HCT116 (cell line): ENCODE measurements at regions not wholly inside any gene's neighbourhood (a gene's known extent, or its start where the extent isn't known, plus 50 kb on each side); places are given as distances from the start of the nearest gene placed in this dataset.

Experiments
- ATAC-seq: fragments of 200-7000 bp; cut with Tn5 transposase; 2 replicates; pipeline ENCODE4 v1.9.1; 2020; ENCODE audit warnings: mild to moderate bottlenecking, moderate library complexity
- BruUV-seq: library from RNA; stranded (reverse); fragments of 400-500 nt; replicated peaks from 2 replicates; lab custom pipeline; 2021; lab: Mats Ljungman, UMichigan
- CTCF ChIA-PET: fragments of 300-600 bp; sonication (Branson Sonifier 250); formaldehyde crosslinking; loops from one replicate; lab custom pipeline; 2021; ENCODE audit warnings: antibody characterized with exemption; lab: Charles Lee
- POLR2A ChIA-PET: fragments of 300-600, 350-600 bp; sonication (Branson Sonifier 250); formaldehyde crosslinking; loops from one replicate; lab custom pipeline; 2021; ENCODE audit warnings: antibody characterized with exemption; lab: Charles Lee
- RAD21 ChIA-PET, 2 experiments: fragments of 300-600 bp; sonication (Branson Sonifier 250); formaldehyde crosslinking; loops; one replicate each; lab custom pipeline; 2023; ENCODE audit warnings: low total read pairs in 2 of 2; ENCODE audit not compliant: uncharacterized antibody in 2 of 2, unreplicated experiment in 2 of 2, low non-redundant PET in 1 of 2; lab: Charles Lee
- DNase-seq: peaks from one replicate; pipeline ENCODE4 v3.0.0-alpha.2; 2010; ENCODE audit warnings: low read depth, low spot score
- H2AFZ ChIP-seq: fragments of 200-600 bp; shearing (Covaris generic), sonication (generic); 2 replicates; pipeline ENCODE4 v1.6.1; 2017; ENCODE audit warnings: low read depth, mixed run types, mixed read lengths, antibody characterized with exemption, low read length; ENCODE audit not compliant: poor library complexity, severe bottlenecking
- H3K27ac ChIP-seq: 2 replicates; pipeline ENCODE4 v1.5.1; 2012; ENCODE audit warnings: low read depth, low read length
- H3K27me3 ChIP-seq: fragments of 200-600 bp; sonication (generic); 2 replicates; pipeline ENCODE4 v1.6.1; 2016; ENCODE audit warnings: mixed run types, low read length, mixed read lengths; ENCODE audit not compliant: insufficient read depth
- H3K36me3 ChIP-seq, 2 experiments: fragments of 200-500 bp in 1 of 2; fragments of 200-600 bp in 1 of 2; sonication (Bioruptor generic) in 1 of 2; sonication (generic) in 1 of 2; 2 replicates each; pipeline versions ENCODE4 v1.5.1 to v1.6.1; 2014 to 2016; ENCODE audit warnings: low read length in 2 of 2, inconsistent platforms in 1 of 2, mixed read lengths in 1 of 2, mixed run types in 1 of 2; ENCODE audit not compliant: insufficient read depth in 2 of 2, control insufficient read depth in 1 of 2
- H3K4me1 ChIP-seq, 2 experiments: fragments of 200-600 bp in 1 of 2; sonication (generic) in 1 of 2; 2 replicates each; pipeline versions ENCODE4 v1.5.1 to v1.6.1; 2012 to 2017; ENCODE audit warnings: low read length in 2 of 2, inconsistent platforms in 1 of 2, mild to moderate bottlenecking in 1 of 2, mixed read lengths in 1 of 2, mixed run types in 1 of 2, moderate library complexity in 1 of 2; ENCODE audit not compliant: insufficient read depth in 2 of 2, control insufficient read depth in 1 of 2
- H3K4me2 ChIP-seq: fragments of 200-600 bp; sonication (generic); 2 replicates; pipeline ENCODE4 v1.6.1; 2017; ENCODE audit warnings: mixed run types, low read length, mixed read lengths
- H3K4me3 ChIP-seq, 2 experiments: fragments of 200-600 bp in 1 of 2; sonication (generic) in 1 of 2; replicated peaks in 1 of 2; 2 replicates each; pipeline ENCODE4 v1.5.1; 2011 to 2016; ENCODE audit warnings: low read length in 2 of 2, control low read depth in 1 of 2, low read depth in 1 of 2, mild to moderate bottlenecking in 1 of 2, mixed read lengths in 1 of 2, mixed run types in 1 of 2
- H3K79me2 ChIP-seq: fragments of 200-600 bp; sonication (generic); 2 replicates; pipeline ENCODE4 v1.6.1; 2017; ENCODE audit warnings: mild to moderate bottlenecking, mixed run types, low read length, moderate library complexity, mixed read lengths; ENCODE audit not compliant: insufficient read depth
- H3K9ac ChIP-seq: fragments of 200-600 bp; sonication (generic); 2 replicates; pipeline ENCODE4 v1.6.1; 2016; ENCODE audit warnings: low read length, mixed read lengths
- H3K9me2 ChIP-seq: fragments of 200-600 bp; sonication (generic), shearing (Covaris generic); 2 replicates; pipeline ENCODE4 v1.6.1; 2017; ENCODE audit warnings: mixed run types, mild to moderate bottlenecking, moderate library complexity; ENCODE audit not compliant: insufficient read depth
- H3K9me3 ChIP-seq, 2 experiments: fragments of 200-500 bp in 1 of 2; fragments of 200-600 bp in 1 of 2; sonication (Bioruptor generic) in 1 of 2; sonication (generic) in 1 of 2; 2 replicates each; pipeline ENCODE4 v1.6.1; 2014 to 2017; ENCODE audit warnings: low read length in 2 of 2, mixed read lengths in 2 of 2, inconsistent platforms in 1 of 2, low read depth in 1 of 2, mild to moderate bottlenecking in 1 of 2, mixed run types in 1 of 2, moderate library complexity in 1 of 2; ENCODE audit not compliant: control insufficient read depth in 1 of 2, insufficient read depth in 1 of 2
- H4K20me1 ChIP-seq: fragments of 200-600 bp; sonication (generic), shearing (Covaris generic); 2 replicates; pipeline ENCODE4 v1.6.1; 2017; ENCODE audit warnings: mixed run types, mild to moderate bottlenecking, moderate library complexity; ENCODE audit not compliant: insufficient read depth
- ATF3 ChIP-seq: IDR thresholded peaks from 2 replicates; pipeline ENCODE4 v1.6.1; 2012
- CEBPB ChIP-seq: IDR thresholded peaks from 2 replicates; pipeline ENCODE4 v1.6.1; 2012; ENCODE audit warnings: low read depth
- ELF1 ChIP-seq: IDR thresholded peaks from 2 replicates; pipeline ENCODE4 v1.6.1; 2012; ENCODE audit warnings: low read depth, borderline replicate concordance
- EZH2 ChIP-seq: fragments of 200-600 bp; sonication (generic); IDR thresholded peaks from 2 replicates; pipeline ENCODE4 v1.6.1; 2017; ENCODE audit warnings: antibody characterized with exemption, mixed run types
- EZH2phosphoT487 ChIP-seq: fragments of 200-600 bp; IDR thresholded peaks from 2 replicates; pipeline ENCODE4 v1.6.1; 2018; ENCODE audit warnings: antibody characterized with exemption, borderline replicate concordance
- FOSL1 ChIP-seq: IDR thresholded peaks from 2 replicates; pipeline ENCODE4 v1.6.1; 2012; ENCODE audit warnings: low read depth
- JUND ChIP-seq: IDR thresholded peaks from 2 replicates; pipeline ENCODE4 v1.6.1; 2012
- POLR2A ChIP-seq: IDR thresholded peaks from 2 replicates; pipeline ENCODE4 v1.7.0; 2011; ENCODE audit warnings: borderline replicate concordance; ENCODE audit not compliant: insufficient read depth, insufficient read length; ENCODE audit errors: extremely low read depth
- POLR2AphosphoS5 ChIP-seq: IDR thresholded peaks from 2 replicates; pipeline ENCODE4 v1.6.1; 2011; ENCODE audit warnings: mild to moderate bottlenecking, low read depth, low read length, moderate library complexity
- RAD21 ChIP-seq: IDR thresholded peaks from 2 replicates; pipeline ENCODE4 v1.6.1; 2012; ENCODE audit warnings: low read depth, mild to moderate bottlenecking
- SIN3A ChIP-seq: IDR thresholded peaks from 2 replicates; pipeline ENCODE4 v1.6.1; 2012; ENCODE audit warnings: low read depth
- SP1 ChIP-seq: IDR thresholded peaks from 2 replicates; pipeline ENCODE4 v1.6.1; 2012; ENCODE audit warnings: low read depth
- SRF ChIP-seq: IDR thresholded peaks from 2 replicates; pipeline ENCODE4 v1.6.1; 2012; ENCODE audit warnings: low read depth
- ZFX ChIP-seq: fragments of 450-650 bp; IDR thresholded peaks from 2 replicates; pipeline ENCODE4 v1.6.1; 2017
- intact Hi-C: fragments of 100-400 bp; cut with micrococcal nuclease; formaldehyde crosslinking; loops from 2 replicates; pipeline ENCODE4 v1.10.0; 2022
- TF ChIP-seq, protein P1 (sequence below): IDR thresholded peaks from 2 replicates; pipeline ENCODE4 v1.6.1; 2011; ENCODE audit warnings: mild to moderate bottlenecking, low read length, moderate library complexity; ENCODE audit not compliant: insufficient replicate concordance; ENCODE audit errors: extremely low read depth
- TF ChIP-seq, protein P2 (sequence below), 3 experiments: fragments of 200-600 bp in 1 of 3; sonication (generic) in 1 of 3; IDR thresholded peaks in 2 of 3; conservative IDR thresholded peaks in 1 of 3; 2 replicates each; pipeline ENCODE4 v1.5.1; 2012 to 2017; ENCODE audit warnings: low read depth in 2 of 3, low read length in 2 of 3, antibody characterized with exemption in 1 of 3, borderline replicate concordance in 1 of 3, control low read depth in 1 of 3, mild to moderate bottlenecking in 1 of 3, mixed read lengths in 1 of 3, mixed run types in 1 of 3, moderate library complexity in 1 of 3; ENCODE audit not compliant: insufficient read depth in 1 of 3
- TF ChIP-seq, protein P3 (sequence below): IDR thresholded peaks from 2 replicates; pipeline ENCODE4 v1.6.1; 2012

- Histone ChIP-seq H3K4me2 (no peak overlapping the region), H3K36me3 (no peaks in the 10 kb centered on the region), H3K27me3 (no peaks in the 10 kb centered on the region), H3K9me2 (no peaks in the 10 kb centered on the region), H3K4me1 (no peaks in the 10 kb centered on the region), H3K9me3 (no peaks in the 10 kb centered on the region), H3K79me2 (no peaks in the 10 kb centered on the region), H4K20me1 (no peaks in the 10 kb centered on the region), H3K9ac (no peak overlapping the region), H3K4me3 (no peak overlapping the region), H3K27ac (no peak overlapping the region), H2AFZ (no peak overlapping the region)
- ChIA-PET CTCF (no interaction called here), RAD21 (no interaction called here), POLR2A (no interaction called here)
- ATAC-seq = no peak
- no TSS peak for BruUV-seq
- intact Hi-C loops = no loop called here
- DNase-seq = no peak
- TF ChIP-seq JUND (no peak), RAD21 (no peak), FOSL1 (no peak), EZH2phosphoT487 (no peak), SP1 (no peak), POLR2AphosphoS5 (no peak), ZFX (no peak), EZH2 (no peak), POLR2A (no peak), SIN3A (no peak), ELF1 (no peak), CEBPB (no peak), SRF (no peak), ATF3 (no peak)
- TF ChIP-seq, protein P1, sequence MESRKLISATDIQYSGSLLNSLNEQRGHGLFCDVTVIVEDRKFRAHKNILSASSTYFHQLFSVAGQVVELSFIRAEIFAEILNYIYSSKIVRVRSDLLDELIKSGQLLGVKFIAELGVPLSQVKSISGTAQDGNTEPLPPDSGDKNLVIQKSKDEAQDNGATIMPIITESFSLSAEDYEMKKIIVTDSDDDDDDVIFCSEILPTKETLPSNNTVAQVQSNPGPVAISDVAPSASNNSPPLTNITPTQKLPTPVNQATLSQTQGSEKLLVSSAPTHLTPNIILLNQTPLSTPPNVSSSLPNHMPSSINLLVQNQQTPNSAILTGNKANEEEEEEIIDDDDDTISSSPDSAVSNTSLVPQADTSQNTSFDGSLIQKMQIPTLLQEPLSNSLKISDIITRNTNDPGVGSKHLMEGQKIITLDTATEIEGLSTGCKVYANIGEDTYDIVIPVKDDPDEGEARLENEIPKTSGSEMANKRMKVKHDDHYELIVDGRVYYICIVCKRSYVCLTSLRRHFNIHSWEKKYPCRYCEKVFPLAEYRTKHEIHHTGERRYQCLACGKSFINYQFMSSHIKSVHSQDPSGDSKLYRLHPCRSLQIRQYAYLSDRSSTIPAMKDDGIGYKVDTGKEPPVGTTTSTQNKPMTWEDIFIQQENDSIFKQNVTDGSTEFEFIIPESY = no peak
- TF ChIP-seq, protein P2, sequence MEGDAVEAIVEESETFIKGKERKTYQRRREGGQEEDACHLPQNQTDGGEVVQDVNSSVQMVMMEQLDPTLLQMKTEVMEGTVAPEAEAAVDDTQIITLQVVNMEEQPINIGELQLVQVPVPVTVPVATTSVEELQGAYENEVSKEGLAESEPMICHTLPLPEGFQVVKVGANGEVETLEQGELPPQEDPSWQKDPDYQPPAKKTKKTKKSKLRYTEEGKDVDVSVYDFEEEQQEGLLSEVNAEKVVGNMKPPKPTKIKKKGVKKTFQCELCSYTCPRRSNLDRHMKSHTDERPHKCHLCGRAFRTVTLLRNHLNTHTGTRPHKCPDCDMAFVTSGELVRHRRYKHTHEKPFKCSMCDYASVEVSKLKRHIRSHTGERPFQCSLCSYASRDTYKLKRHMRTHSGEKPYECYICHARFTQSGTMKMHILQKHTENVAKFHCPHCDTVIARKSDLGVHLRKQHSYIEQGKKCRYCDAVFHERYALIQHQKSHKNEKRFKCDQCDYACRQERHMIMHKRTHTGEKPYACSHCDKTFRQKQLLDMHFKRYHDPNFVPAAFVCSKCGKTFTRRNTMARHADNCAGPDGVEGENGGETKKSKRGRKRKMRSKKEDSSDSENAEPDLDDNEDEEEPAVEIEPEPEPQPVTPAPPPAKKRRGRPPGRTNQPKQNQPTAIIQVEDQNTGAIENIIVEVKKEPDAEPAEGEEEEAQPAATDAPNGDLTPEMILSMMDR (IDR thresholded peaks at IDR 0.05 in 2 of 3, conservative IDR thresholded peaks at IDR 0.05 in 1 of 3; ENCODE audit: borderline replicate concordance in 1 of 3, insufficient read depth in 1 of 3, low read depth in 2 of 3, low read length in 2 of 3) = no peak
- TF ChIP-seq, protein P3, sequence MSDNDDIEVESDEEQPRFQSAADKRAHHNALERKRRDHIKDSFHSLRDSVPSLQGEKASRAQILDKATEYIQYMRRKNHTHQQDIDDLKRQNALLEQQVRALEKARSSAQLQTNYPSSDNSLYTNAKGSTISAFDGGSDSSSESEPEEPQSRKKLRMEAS = no peak
Observed at GRCh38 chr4:187767687-187768086, 227.9 kb upstream of the ZFP42 start.
